ENCODE measurements at regions not wholly inside any gene's neighbourhood (a gene's known extent, or its start where the extent isn't known, plus 50 kb on each side); places are given as distances from the start of the nearest gene placed in this dataset.

GRCh38 chr15:70442616-70443321 is 320.6 kb downstream of the UACA start:
- no peak for DNase-seq (ENCODE audit: low read depth)

GRCh38 chr15:70442211-70442610 is 321.1 kb downstream of the UACA start:
- DNase-seq (ENCODE audit: low read depth): no peak

GRCh38 chr15:70440416-70441138 is 322.8 kb downstream of the UACA start:
- DNase-seq (ENCODE audit: low read depth): no peak

DNA sequence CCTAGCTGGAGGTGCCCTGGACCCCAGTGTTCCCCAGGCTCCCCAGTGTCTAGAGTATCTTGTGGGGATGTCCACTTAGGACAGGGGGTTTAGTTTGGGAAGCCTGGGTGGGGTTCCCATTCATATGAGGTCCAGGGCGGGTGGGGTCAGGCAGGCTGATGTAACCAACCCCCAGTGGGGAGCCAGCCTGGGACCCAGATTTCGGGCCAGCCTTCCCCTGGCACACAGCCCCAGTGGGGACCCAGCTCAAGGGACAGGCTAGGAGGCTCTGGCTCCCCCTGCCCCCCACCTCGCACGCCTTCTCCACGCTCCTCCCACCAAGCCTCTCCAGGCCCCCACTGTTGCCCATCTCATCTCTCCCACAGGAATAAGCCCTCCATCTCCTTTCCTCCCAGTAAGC is 323.5 kb downstream of the UACA start:
- DNase-seq (ENCODE audit: low read depth): no peak

- DNase-seq (ENCODE audit: low read depth): peak; percentile 82
These were observed 324.0 kb downstream of the UACA start for GRCh38 chr15:70439304-70439877.

DNA sequence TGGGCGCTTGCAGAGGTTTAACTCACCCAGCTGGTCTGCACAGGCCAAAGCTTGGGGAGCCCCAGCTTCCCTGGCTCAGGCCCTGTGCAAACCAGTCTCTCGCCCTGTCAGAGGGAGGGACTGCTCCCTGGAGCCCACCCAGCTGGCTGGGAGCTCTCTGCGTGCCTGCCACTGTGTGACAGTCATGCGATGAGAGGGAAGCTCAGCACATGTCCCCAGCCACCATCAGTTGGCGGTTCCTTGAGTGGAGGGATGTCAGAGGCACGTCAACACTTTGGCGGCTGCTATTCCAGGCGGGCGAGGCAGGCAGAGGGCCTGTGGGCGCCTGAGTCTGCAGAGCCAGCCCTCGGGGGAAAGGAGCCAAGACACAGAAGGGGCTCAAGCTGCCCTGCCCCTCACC is 324.6 kb downstream of the UACA start:
- DNase-seq (ENCODE audit: low read depth): no peak

GRCh38 chr15:70437882-70438451 is 325.4 kb downstream of the UACA start:
- no peak for DNase-seq (ENCODE audit: low read depth)

DNA sequence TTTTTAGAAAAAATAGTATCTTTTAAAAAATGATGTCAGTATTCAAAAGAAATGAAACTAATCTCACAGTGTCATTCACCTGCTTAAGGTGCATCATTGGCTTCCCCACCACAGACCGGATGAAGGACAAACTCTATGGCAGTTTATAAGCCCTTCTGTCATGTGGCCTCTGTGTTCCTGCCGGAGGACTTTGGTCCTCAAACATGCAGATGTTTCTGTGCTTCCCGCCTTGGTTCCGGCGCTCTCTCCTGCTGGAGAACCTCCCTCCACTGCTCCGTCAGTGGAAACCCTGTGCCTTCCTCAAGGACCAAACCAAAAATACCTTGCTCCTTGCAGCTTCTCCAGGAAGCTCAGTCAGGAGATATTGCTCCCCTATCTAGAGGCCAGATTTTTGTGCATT is 326.3 kb downstream of the UACA start:
- DNase-seq (ENCODE audit: low read depth): no peak

DNA sequence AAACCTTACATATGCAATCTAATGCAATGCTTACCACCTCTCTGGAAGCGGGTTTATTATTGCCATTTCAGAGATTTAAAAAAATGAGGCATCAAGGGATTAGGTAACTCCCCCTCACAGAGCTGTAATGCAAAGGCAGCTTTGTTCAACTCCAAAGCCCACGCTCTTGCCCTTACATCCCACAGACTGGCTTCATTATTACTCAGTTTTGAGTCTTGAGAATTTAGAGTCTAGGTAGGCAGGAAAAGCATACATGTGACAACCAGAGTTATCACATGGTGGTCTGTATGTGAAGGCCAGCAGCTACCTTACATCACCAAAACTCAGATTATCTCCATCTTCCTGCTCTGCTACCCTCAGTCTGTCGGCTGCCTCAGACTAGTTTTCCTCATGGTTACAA is 326.9 kb downstream of the UACA start:
- no peak for DNase-seq (ENCODE audit: low read depth)

- DNase-seq (ENCODE audit: low read depth): no peak
These were observed 327.5 kb downstream of the UACA start for GRCh38 chr15:70435872-70436271.

GRCh38 chr15:70435369-70435768 is 328.0 kb downstream of the UACA start:
- DNase-seq (ENCODE audit: low read depth): no peak

DNA sequence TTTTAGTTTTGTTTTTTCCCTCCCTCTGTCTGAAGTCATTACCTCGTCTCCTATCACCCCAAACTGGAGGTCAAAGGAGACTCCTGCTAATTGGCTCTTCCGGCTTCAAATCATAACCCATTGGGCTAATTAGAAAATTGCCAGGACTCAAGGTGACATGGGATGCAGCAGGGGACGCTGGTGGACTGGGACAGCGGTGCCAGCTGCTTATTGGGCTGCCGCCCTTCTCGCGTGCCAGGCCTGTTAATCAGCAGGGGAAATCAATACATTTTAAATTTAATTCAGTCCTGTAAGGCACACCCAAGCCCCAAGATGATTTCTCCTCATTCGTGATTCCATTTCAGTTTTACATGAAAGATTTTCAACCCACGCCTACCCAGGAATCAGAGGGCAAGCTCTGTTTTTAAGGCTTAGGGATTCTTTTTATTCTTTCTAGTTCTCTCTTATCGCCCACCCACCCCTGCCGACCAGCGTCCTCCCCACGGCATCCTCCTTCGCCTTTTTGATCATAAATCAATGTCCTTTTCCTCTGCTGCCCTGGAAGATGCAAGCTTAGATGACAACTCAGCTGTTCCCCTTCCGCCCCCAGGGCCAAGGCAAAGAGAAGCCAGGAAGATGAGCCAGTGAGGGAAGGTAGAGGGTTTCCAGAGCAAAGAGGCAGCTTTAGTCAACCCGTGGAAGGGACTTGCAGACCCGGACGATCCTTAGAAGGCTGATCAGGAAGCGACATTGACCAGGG is 329.6 kb downstream of the UACA start:
- DNase-seq (ENCODE audit: low read depth): no peak

GRCh38 chr15:70432924-70433495 is 330.3 kb downstream of the UACA start:
- no peak for DNase-seq (ENCODE audit: low read depth)

DNA sequence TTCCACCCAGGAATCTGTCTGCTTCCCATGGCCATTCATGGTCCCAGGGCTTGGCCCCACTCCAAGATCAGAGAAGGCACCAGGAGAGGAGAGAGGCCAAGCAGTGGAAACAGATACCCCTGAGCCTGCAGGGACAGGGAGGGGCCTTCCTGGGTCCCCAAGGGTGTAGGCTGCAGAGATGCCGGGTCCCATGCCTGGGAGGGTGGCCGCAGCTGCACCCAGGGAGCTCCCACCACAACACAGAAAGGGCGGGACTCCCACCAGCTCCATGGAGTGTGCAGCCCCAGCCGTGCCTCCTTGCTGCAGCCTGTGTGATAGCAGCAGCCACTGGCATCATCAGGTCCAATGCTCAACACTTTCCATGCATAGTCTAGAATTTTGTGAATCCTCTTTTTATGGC is 331.5 kb downstream of the UACA start:
- DNase-seq (ENCODE audit: low read depth): no peak

DNA sequence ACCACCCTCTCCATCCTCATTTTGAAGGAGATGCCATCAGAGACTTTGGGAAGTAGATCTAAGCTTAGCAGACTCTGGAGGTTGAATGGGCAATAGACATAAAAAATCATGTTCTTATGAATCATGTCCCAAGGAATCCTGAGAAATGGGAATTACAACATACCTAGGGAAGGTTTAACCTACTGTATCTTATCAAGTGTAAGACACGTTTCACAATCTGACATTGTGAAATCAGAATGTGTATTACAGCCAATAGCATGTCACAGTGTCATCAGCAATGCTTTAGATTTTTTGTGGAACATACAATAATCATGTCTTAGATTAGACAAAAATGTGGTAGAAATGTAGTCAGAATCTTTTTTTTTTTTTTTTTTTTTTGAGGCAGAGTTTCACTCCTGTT is 332.4 kb upstream of the TLE3 start:
- DNase-seq (ENCODE audit: low read depth): no peak

DNA sequence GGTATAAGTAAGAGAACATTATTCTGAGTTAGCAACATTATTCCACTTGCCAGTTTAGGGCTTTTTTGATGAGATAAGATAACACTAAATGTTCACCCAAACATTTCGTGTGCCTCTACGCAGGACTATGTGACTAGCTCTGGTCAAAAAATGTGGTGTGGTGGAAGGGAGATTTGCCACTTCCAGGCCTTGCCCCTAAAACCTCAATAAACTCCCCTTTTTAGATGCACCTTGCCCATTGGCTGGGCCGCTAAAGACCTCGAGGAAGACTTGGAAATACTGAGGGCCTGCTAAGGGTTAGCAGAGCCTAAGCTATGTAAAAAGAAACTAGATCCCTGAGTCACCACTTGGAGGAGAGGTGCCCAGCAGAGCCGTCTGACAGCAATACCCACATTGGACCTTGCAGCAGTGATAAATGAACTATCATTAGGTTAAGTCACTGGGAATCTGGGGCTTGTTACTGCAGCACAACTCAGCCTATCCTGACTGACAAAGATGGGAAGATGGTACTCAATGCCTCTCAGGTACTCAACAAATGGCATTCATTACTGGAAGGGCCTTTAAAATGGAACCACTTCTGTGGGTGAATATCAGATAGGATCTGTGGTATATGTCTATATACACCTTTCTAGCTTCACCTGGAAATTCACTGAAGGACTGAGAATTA is 331.5 kb upstream of the TLE3 start:
- no peak for DNase-seq (ENCODE audit: low read depth)

- DNase-seq (ENCODE audit: low read depth): no peak
These were observed 330.6 kb upstream of the TLE3 start for GRCh38 chr15:70428211-70428822.

DNA sequence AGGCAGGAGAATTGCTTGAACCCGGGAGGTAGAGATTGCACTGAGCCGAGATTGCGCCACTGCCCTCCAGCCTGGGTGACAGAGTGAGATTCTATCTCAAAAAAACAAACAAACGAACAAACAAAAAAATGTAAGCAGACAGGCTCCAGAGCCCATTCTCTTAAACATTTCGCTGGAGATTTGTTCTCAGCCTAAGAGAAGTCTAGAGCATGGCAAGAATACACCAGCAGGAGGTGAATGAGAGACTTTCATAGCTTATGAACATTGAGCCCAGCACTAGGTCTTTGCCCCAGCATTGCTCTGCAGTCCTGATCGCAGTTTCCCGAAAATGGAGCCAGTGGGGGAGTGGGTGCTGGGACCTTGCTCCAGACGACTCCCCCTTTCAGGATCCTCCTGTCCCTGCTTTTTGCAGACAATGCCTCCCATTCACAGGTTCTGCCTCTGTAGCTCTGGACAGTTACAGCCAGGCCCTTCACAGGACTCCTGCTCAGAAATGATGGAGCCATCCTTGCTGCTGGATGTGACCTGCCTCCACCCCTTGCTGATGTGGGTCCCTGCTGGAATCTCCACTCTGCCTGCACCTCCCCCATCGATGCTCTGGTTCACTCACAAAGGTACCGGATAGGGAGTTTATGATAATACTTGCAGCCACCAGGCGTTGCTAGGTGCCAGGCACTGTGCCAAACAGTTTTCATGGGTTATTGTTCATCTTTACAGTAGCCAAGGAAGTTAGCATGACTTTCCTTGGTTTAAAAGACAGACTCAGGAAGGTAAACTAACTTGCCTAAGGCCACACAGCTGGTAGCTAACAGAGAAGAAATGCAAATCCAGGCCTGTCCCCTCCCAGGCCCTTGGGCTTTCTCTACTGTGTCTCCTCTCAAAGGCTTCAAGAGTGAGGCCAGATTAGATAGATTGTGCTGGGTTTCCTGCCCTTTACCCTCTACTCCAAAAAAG is 329.7 kb upstream of the TLE3 start:
- DNase-seq (ENCODE audit: low read depth): no peak

DNA sequence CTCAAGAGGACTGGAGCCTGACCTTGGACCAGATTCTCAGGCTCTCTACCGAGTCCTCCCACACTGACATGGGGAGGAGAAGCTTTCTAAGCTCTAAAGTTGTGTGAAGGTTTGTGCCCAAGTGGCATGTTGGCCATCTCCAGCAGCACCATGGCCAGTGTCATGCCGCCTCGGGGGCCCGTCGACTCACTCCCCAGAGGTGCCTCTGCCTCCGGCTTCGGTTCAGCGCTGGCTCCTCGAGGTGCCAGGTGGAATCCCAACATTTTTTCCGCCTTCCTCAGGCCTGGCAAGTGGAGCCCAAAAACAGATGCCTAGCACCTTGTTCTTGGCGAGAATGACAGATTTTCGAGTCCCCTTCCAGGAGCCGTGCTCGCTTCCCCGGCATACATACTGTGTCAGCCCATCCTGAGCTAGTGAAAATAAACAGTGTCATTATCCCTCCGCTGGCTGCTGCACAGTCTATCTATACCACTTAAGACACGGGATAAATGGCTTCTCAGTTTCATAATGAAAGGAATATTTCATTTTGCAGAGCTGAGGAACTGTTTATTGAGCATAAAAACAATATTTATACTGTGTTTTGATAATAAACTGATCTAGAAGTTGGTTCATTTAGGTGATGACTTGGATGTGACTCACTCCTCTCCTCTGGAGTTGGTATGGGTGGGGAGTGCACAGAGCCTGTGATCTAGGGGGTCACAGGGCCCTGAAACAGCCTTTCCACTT is 328.5 kb upstream of the TLE3 start:
- DNase-seq (ENCODE audit: low read depth): no peak
